CD14-positive monocyte (primary cell): ENCODE measurements at regions not wholly inside any gene's neighbourhood (a gene's known extent, or its start where the extent isn't known, plus 50 kb on each side); places are given as distances from the start of the nearest gene placed in this dataset.

Experiments used
- DNase-seq, 3 donors: peaks; one replicate each; pipeline ENCODE4 v3.0.0-alpha.2; 2011 to 2022
- H2AFZ ChIP-seq: 2 replicates; pipeline ENCODE4 v1.6.0; 2012; ENCODE audit warnings: mild to moderate bottlenecking, low read depth, low read length, inconsistent platforms; ENCODE audit not compliant: insufficient read depth, poor library complexity, severe bottlenecking
- H3K27ac ChIP-seq, 2 donors: 1 replicate in 1 of 2; 2 replicates in 1 of 2; pipeline ENCODE4 v1.5.1; 2012 to 2013; ENCODE audit warnings: low read length in 2 of 2, control low read depth in 1 of 2, inconsistent platforms in 1 of 2, low read depth in 1 of 2, mild to moderate bottlenecking in 1 of 2
- H3K27me3 ChIP-seq, 2 donors: one replicate each; pipeline versions ENCODE4 v1.6.0 to v1.6.1; 2011 to 2013; ENCODE audit warnings: low read length in 2 of 2; ENCODE audit not compliant: control insufficient read depth in 2 of 2, insufficient read depth in 2 of 2
- H3K36me3 ChIP-seq, 2 donors: replicated peaks in 1 of 2; 1 replicate in 1 of 2; 2 replicates in 1 of 2; pipeline versions ENCODE4 v1.5.1 to v1.6.1; 2012 to 2013; ENCODE audit warnings: low read length in 2 of 2, control low read depth in 1 of 2, inconsistent platforms in 1 of 2, mild to moderate bottlenecking in 1 of 2; ENCODE audit not compliant: insufficient read depth in 2 of 2, control insufficient read depth in 1 of 2
- H3K4me1 ChIP-seq, 2 donors: 1 replicate in 1 of 2; 2 replicates in 1 of 2; pipeline versions ENCODE4 v1.5.1 to v1.6.1; 2012 to 2013; ENCODE audit warnings: low read length in 2 of 2, control low read depth in 1 of 2, inconsistent platforms in 1 of 2, mild to moderate bottlenecking in 1 of 2, moderate library complexity in 1 of 2; ENCODE audit not compliant: insufficient read depth in 2 of 2, control insufficient read depth in 1 of 2
- H3K4me2 ChIP-seq: replicated peaks from 2 replicates; pipeline ENCODE3; 2012; ENCODE audit warnings: low read length, moderate library complexity, mild to moderate bottlenecking; ENCODE audit not compliant: poor library complexity, severe bottlenecking; ENCODE audit errors: extremely low read depth
- H3K4me3 ChIP-seq, 3 experiments: fragments of 200-600 bp in 1 of 3; sonication (generic) in 1 of 3; replicated peaks in 1 of 3; 1 replicate in 2 of 3; 2 replicates in 1 of 3; pipeline ENCODE4 v1.5.1; 2011 to 2013; ENCODE audit warnings: low read length in 3 of 3, mild to moderate bottlenecking in 3 of 3, control low read depth in 2 of 3, low read depth in 2 of 3, inconsistent platforms in 1 of 3, moderate library complexity in 1 of 3
- H3K79me2 ChIP-seq: 2 replicates; pipeline ENCODE4 v1.6.0; 2012; ENCODE audit warnings: mild to moderate bottlenecking, control low read depth, inconsistent platforms, low read length, moderate library complexity; ENCODE audit not compliant: insufficient read depth
- H3K9ac ChIP-seq: 2 replicates; pipeline ENCODE4 v1.6.0; 2017; ENCODE audit warnings: low read length, mild to moderate bottlenecking; ENCODE audit not compliant: insufficient read depth, poor library complexity, severe bottlenecking
- H3K9me3 ChIP-seq, 2 donors: replicated peaks in 1 of 2; 1 replicate in 1 of 2; 2 replicates in 1 of 2; pipeline versions ENCODE4 v1.5.1 to v1.6.1; 2012 to 2013; ENCODE audit warnings: low read length in 2 of 2, control low read depth in 1 of 2; ENCODE audit not compliant: control insufficient read depth in 1 of 2, insufficient read depth in 1 of 2
- H4K20me1 ChIP-seq: 2 replicates; pipeline ENCODE4 v1.6.0; 2012; ENCODE audit warnings: mild to moderate bottlenecking, low read length, control low read depth, moderate library complexity; ENCODE audit not compliant: insufficient read depth
- H3K27ac Mint-ChIP-seq, 7 donors: one replicate each; pipeline ENCODE4 v1.8.0; 2020; ENCODE audit warnings: mild to moderate bottlenecking in 7 of 7, mixed read lengths in 7 of 7, moderate library complexity in 6 of 7, inconsistent platforms in 2 of 7
- H3K27me3 Mint-ChIP-seq, 3 donors: one replicate each; pipeline ENCODE4 v1.8.0; 2021 to 2022; ENCODE audit warnings: low read depth in 3 of 3, mild to moderate bottlenecking in 3 of 3, mixed read lengths in 3 of 3, moderate library complexity in 3 of 3, inconsistent platforms in 1 of 3
- H3K36me3 Mint-ChIP-seq, 2 donors: one replicate each; pipeline ENCODE4 v1.8.0; 2020; ENCODE audit warnings: mixed read lengths in 2 of 2, inconsistent platforms in 1 of 2, mild to moderate bottlenecking in 1 of 2
- H3K4me1 Mint-ChIP-seq: one replicate; pipeline ENCODE4 v1.8.0; 2020; ENCODE audit warnings: mild to moderate bottlenecking, mixed read lengths
- H3K4me3 Mint-ChIP-seq, 2 donors: one replicate each; pipeline ENCODE4 v1.8.0; 2020; ENCODE audit warnings: mild to moderate bottlenecking in 2 of 2, mixed read lengths in 2 of 2, moderate library complexity in 1 of 2
- H3K9me3 Mint-ChIP-seq, 7 donors: one replicate each; pipeline ENCODE4 v1.8.0; 2020 to 2022; ENCODE audit warnings: mixed read lengths in 7 of 7, mild to moderate bottlenecking in 6 of 7, moderate library complexity in 6 of 7, inconsistent platforms in 2 of 7
- WGBS: methylation state at CpG from one replicate; pipeline ENCODE4 v1.1.5; 2013; ENCODE audit warnings: missing lambda C conversion rate; ENCODE audit not compliant: insufficient coverage; 5-methylcytosine and 5-hydroxymethylcytosine counted together
- intact Hi-C, 2 donors: fragments of 100-400 bp; cut with micrococcal nuclease; formaldehyde crosslinking; loops; one replicate each; pipeline versions ENCODE4 v1.15.0 to v1.15.1; 2023
- TF ChIP-seq, protein P1 (sequence below): fragments of 200-600 bp; IDR thresholded peaks from one replicate; pipeline ENCODE4 v1.8.0; 2022; ENCODE audit warnings: antibody characterized with exemption, mild to moderate bottlenecking

DNA sequence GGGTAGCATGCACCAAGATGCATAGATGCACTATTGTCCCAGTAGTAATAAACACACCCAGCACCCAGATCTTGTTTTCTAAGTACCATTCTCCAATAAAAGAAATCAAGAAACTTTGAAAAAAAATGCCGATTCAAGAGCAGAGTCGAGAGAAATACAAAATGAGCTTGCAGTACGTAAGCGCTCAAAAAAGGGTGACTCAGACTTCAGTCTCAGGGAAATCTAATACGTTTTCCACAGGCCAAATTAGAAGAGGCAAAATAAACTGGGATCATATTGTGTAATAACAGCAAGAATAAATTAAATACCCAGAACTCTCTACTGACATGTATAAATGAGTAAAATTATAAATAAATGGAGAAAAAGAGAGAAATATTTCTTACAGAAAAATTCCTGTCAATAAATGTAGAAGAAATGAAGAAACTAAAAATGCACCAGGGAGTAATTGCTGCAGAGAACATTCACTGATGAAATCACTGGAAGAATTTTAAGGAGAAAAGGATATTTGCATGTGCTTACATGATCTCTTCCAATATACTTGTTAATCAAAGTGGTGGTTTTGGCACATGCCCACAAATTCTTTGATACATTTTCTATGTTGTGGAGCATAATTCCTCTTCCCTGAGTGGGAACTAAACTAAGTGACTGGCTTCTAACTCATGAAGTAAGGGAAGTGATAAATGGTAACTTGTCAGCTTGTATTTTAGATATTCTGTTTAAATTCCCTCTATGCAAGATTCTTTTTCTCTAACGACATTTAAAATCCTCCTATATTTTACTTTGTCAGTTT, 567.6 kb upstream of the ADAMTS16 start:
- no peaks in the 10 kb centered on the region for H3K27me3 ChIP-seq
- H3K4me3 ChIP-seq: no peak overlapping the region
- H3K9ac ChIP-seq: no peak overlapping the region
- peaks cover 0 to 1% (median 0%) of the 10 kb centered on the region in 3 donors for H3K27me3 Mint-ChIP-seq
- H3K4me1 Mint-ChIP-seq: no peaks in the 10 kb centered on the region
- TF ChIP-seq, protein P1, sequence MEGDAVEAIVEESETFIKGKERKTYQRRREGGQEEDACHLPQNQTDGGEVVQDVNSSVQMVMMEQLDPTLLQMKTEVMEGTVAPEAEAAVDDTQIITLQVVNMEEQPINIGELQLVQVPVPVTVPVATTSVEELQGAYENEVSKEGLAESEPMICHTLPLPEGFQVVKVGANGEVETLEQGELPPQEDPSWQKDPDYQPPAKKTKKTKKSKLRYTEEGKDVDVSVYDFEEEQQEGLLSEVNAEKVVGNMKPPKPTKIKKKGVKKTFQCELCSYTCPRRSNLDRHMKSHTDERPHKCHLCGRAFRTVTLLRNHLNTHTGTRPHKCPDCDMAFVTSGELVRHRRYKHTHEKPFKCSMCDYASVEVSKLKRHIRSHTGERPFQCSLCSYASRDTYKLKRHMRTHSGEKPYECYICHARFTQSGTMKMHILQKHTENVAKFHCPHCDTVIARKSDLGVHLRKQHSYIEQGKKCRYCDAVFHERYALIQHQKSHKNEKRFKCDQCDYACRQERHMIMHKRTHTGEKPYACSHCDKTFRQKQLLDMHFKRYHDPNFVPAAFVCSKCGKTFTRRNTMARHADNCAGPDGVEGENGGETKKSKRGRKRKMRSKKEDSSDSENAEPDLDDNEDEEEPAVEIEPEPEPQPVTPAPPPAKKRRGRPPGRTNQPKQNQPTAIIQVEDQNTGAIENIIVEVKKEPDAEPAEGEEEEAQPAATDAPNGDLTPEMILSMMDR: no peak
- peaks cover 0 to 6% (median 3%) of the 10 kb centered on the region in 7 donors for H3K9me3 Mint-ChIP-seq
- intact Hi-C loops: no loop called here
- no peaks in the 10 kb centered on the region for H3K79me2 ChIP-seq
- no peaks in the 10 kb centered on the region for H3K36me3 ChIP-seq
- H3K4me2 ChIP-seq: no peak overlapping the region
- H2AFZ ChIP-seq: no peak overlapping the region
- H3K4me3 Mint-ChIP-seq: no peak overlapping the region
- no peak for DNase-seq
- no peaks in the 10 kb centered on the region for H4K20me1 ChIP-seq
- H3K4me1 ChIP-seq: no peaks in the 10 kb centered on the region
- H3K27ac ChIP-seq: no peak overlapping the region
- H3K9me3 ChIP-seq: peaks cover 0 to 2% of the 10 kb centered on the region in 2 donors
- H3K27ac Mint-ChIP-seq: no peak overlapping the region
- no peaks in the 10 kb centered on the region for H3K36me3 Mint-ChIP-seq
- WGBS: 100% methylated on average over 4 of the region's 6 CpGs

DNA sequence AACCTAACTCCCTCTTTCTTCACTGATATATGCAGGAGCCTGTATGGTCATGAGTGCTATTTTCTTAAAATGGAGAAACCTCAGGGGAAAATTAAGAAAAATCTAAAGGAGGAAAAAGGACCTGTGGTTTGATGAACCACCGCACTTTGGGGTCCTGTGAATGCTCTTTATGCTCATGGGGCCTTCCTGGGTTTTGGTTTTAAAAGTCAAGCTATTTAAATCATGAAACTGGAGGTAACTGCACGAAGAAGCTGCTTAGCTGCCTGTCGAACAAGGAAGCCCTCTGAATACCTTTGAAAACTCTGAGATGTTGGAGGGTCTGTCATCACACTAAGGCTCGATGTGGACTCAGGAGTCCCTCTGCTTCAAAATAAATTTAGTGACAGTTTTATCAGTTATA, 564.5 kb upstream of the ADAMTS16 start:
- TF ChIP-seq, protein P1: no peak
- Mint-ChIP-seq H3K27ac (no peak overlapping the region), H3K36me3 (no peaks in the 10 kb centered on the region), H3K9me3 (peaks cover 5 to 20% (median 12%) of the 10 kb centered on the region in 7 donors), H3K4me3 (no peak overlapping the region), H3K4me1 (no peaks in the 10 kb centered on the region), H3K27me3 (peaks cover 0 to 1% (median 0%) of the 10 kb centered on the region in 3 donors)
- Histone ChIP-seq H3K4me1 (no peaks in the 10 kb centered on the region), H2AFZ (no peak overlapping the region), H3K27me3 (no peaks in the 10 kb centered on the region), H3K36me3 (no peaks in the 10 kb centered on the region), H3K27ac (no peak overlapping the region), H3K9me3 (peaks cover 11 to 16% of the 10 kb centered on the region in 2 donors), H3K9ac (no peak overlapping the region), H3K79me2 (no peaks in the 10 kb centered on the region), H3K4me3 (no peak overlapping the region), H4K20me1 (no peaks in the 10 kb centered on the region), H3K4me2 (no peak overlapping the region)
- DNase-seq: no peak
- 83% methylated on average over 2 of the region's 4 CpGs for WGBS
- intact Hi-C loops: no loop called here
